ENCODE measurements at regions not wholly inside any gene's neighbourhood (a gene's known extent, or its start where the extent isn't known, plus 50 kb on each side); places are given as distances from the start of the nearest gene placed in this dataset.

- POLR2A ChIA-PET: no interaction called here
- no peaks in the 10 kb centered on the region for H3K4me1 ChIP-seq (ENCODE audit: insufficient read depth, low read length)
- no peak overlapping the region for H3K4me2 ChIP-seq (ENCODE audit: low read depth, low read length)
- H3K27me3 ChIP-seq (ENCODE audit: control insufficient read depth in 1 of 2, insufficient read depth in 2 of 2, low read length in 2 of 2): no peaks in the 10 kb centered on the region
- H2AFZ ChIP-seq (ENCODE audit: low read length): no peak overlapping the region
- H3K36me3 ChIP-seq (replicated peaks in 1 of 2; ENCODE audit: control insufficient read depth in 1 of 2, insufficient read depth in 2 of 2, low read length in 2 of 2): no peaks in the 10 kb centered on the region
- peaks cover 19% of the 10 kb centered on the region for H3K9me3 ChIP-seq (ENCODE audit: low read length)
- no peak for DNase-seq (ENCODE audit: low spot score)
- intact Hi-C loops (cut with micrococcal nuclease; ENCODE audit: unreplicated experiment) (no loop called here), in situ Hi-C loops (cut with HindIII; ENCODE audit: extremely low pct_ligation_motif_present, low pct_unique_long_range_greater_than_20kb) (no loop called here)
- no peaks in the 10 kb centered on the region for H4K20me1 ChIP-seq (ENCODE audit: insufficient read depth, low read length)
- H3K27ac ChIP-seq (ENCODE audit: extremely low read length, insufficient read depth, low read length): no peak overlapping the region
- CTCF ChIA-PET (ENCODE audit: low intra/inter-chr PET ratio, low total read pairs): no interaction called here
- ATAC-seq: no peak
- no TSS peak for BruUV-seq (replicated peaks)
- H3K4me3 ChIP-seq (replicated peaks in 1 of 3; ENCODE audit: insufficient read depth in 1 of 3, low read depth in 2 of 3, low read length in 3 of 3): no peak overlapping the region
- no peak overlapping the region for H3K9ac ChIP-seq (ENCODE audit: insufficient read depth, low read depth, low read length)
- no peak for TF ChIP-seq ZFP36L2 (CRISPR knock-in tag; IDR thresholded peaks at IDR 0.05)
- no peak for TF ChIP-seq MAFK (conservative IDR thresholded peaks at IDR 0.05 in 1 of 2, IDR thresholded peaks at IDR 0.05 in 1 of 2; ENCODE audit: low read length in 2 of 2)
- FAIRE-seq: no peak
- WGBS (ENCODE audit: low lambda C conversion rate): 0% methylated on average over 1 of the region's 1 CpG
- no peaks in the 10 kb centered on the region for H3K79me2 ChIP-seq (ENCODE audit: insufficient read depth, low read length)
Observed at GRCh38 chr13:65999411-65999810, 1230.7 kb downstream of the PCDH9 start.

GRCh38 chr13:65990684-65991083, 1239.5 kb downstream of the PCDH9 start:
- H3K4me1 ChIP-seq (ENCODE audit: insufficient read depth, low read length): no peaks in the 10 kb centered on the region
- H3K27me3 ChIP-seq (ENCODE audit: control insufficient read depth in 1 of 2, insufficient read depth in 2 of 2, low read length in 2 of 2): no peaks in the 10 kb centered on the region
- DNase-seq (ENCODE audit: low spot score) (no peak), FAIRE-seq (no peak), ATAC-seq (no peak)
- H2AFZ ChIP-seq (ENCODE audit: low read length): no peak overlapping the region
- intact Hi-C loops (cut with micrococcal nuclease; ENCODE audit: unreplicated experiment): no loop called here
- H3K27ac ChIP-seq (ENCODE audit: extremely low read length, insufficient read depth, low read length): no peak overlapping the region
- ChIA-PET POLR2A (no interaction called here), CTCF (ENCODE audit: low intra/inter-chr PET ratio, low total read pairs) (no interaction called here)
- BruUV-seq (replicated peaks): no TSS peak
- H3K36me3 ChIP-seq (replicated peaks in 1 of 2; ENCODE audit: control insufficient read depth in 1 of 2, insufficient read depth in 2 of 2, low read length in 2 of 2): no peaks in the 10 kb centered on the region
- no peak overlapping the region for H3K9ac ChIP-seq (ENCODE audit: insufficient read depth, low read depth, low read length)
- in situ Hi-C loops (cut with HindIII; ENCODE audit: extremely low pct_ligation_motif_present, low pct_unique_long_range_greater_than_20kb): no loop called here
- no peaks in the 10 kb centered on the region for H3K79me2 ChIP-seq (ENCODE audit: insufficient read depth, low read length)
- no peaks in the 10 kb centered on the region for H4K20me1 ChIP-seq (ENCODE audit: insufficient read depth, low read length)
- H3K9me3 ChIP-seq (ENCODE audit: low read length): peaks cover 3% of the 10 kb centered on the region; the same call in 1 of the 2 replicates
- H3K4me3 ChIP-seq (replicated peaks in 1 of 3; ENCODE audit: insufficient read depth in 1 of 3, low read depth in 2 of 3, low read length in 3 of 3): no peak overlapping the region
- H3K4me2 ChIP-seq (ENCODE audit: low read depth, low read length): no peak overlapping the region
- no peak for TF ChIP-seq PRDM15 (CRISPR knock-in tag; IDR thresholded peaks at IDR 0.05)
- TF ChIP-seq ZFAT (CRISPR knock-in tag; conservative IDR thresholded peaks at IDR 0.05): no peak
- TF ChIP-seq RARG (CRISPR knock-in tag; IDR thresholded peaks at IDR 0.05; ENCODE audit: low read depth): no peak
- TF ChIP-seq ZNF143 (CRISPR knock-in tag; IDR thresholded peaks at IDR 0.05): no peak
- no peak for TF ChIP-seq GATAD2A (CRISPR knock-in tag; IDR thresholded peaks at IDR 0.05)
- TF ChIP-seq RNF219 (CRISPR knock-in tag; IDR thresholded peaks at IDR 0.05): no peak
- TF ChIP-seq MAX (IDR thresholded peaks at IDR 0.05): no peak
- no peak for TF ChIP-seq E2F1 (CRISPR knock-in tag; IDR thresholded peaks at IDR 0.05)
- TF ChIP-seq MXD1 (CRISPR knock-in tag; IDR thresholded peaks at IDR 0.05): no peak
- TF ChIP-seq KLF11 (CRISPR knock-in tag; IDR thresholded peaks at IDR 0.05): no peak
- TF ChIP-seq SNAI1 (CRISPR knock-in tag; IDR thresholded peaks at IDR 0.05; ENCODE audit: borderline replicate concordance): no peak
